ENCODE measurements at regions not wholly inside any gene's neighbourhood (a gene's known extent, or its start where the extent isn't known, plus 50 kb on each side); places are given as distances from the start of the nearest gene placed in this dataset.

GRCh38 chr1:67482733-67483482 lies 52.7 kb upstream of the SERBP1 start:
- TF ChIP-seq POLR2A (IDR thresholded peaks at IDR 0.05; ENCODE audit: low read length), result no peak
- TF ChIP-seq CTCF (IDR thresholded peaks at IDR 0.05), result no peak
- no peak for TF ChIP-seq EP300 (IDR thresholded peaks at IDR 0.05)
- TF ChIP-seq TP53 (CRISPR knock-in tag; IDR thresholded peaks at IDR 0.05), result no peak
- no peak for TF ChIP-seq RAD21 (conservative IDR thresholded peaks at IDR 0.05 in 1 of 2, IDR thresholded peaks at IDR 0.05 in 1 of 2)
- no peak for TF ChIP-seq JUNB (IDR thresholded peaks at IDR 0.05)
- TF ChIP-seq RFX5 (IDR thresholded peaks at IDR 0.05), result no peak
- TF ChIP-seq REST (IDR thresholded peaks at IDR 0.05), result no peak
- TF ChIP-seq E2F6 (IDR thresholded peaks at IDR 0.05; ENCODE audit: borderline replicate concordance, low read depth), result no peak
- TF ChIP-seq CHD4 (IDR thresholded peaks at IDR 0.05; ENCODE audit: borderline replicate concordance), result no peak
